ENCODE measurements at regions not wholly inside any gene's neighbourhood (a gene's known extent, or its start where the extent isn't known, plus 50 kb on each side); places are given as distances from the start of the nearest gene placed in this dataset.
A peak's percentile ranks its signal among the peaks of the same experiment; 100 is the strongest.

- Histone ChIP-seq H3K9ac (ENCODE audit: low read depth in 2 of 2, low read length in 2 of 2) (no peak overlapping the region), H3K9me3 (no peaks in the 10 kb centered on the region), H3K4me3 (no peak overlapping the region), H3K4me1 (no peaks in the 10 kb centered on the region), H3K36me3 (no peaks in the 10 kb centered on the region), H3K27ac (no peak overlapping the region), H3K27me3 (no peaks in the 10 kb centered on the region)
- intact Hi-C loops (cut with DNase I): no loop called here
- TF ChIP-seq CTCF (IDR thresholded peaks at IDR 0.05): no peak
- no peak for DNase-seq
Observed at GRCh38 chr5:103472265-103472664, 90.3 kb downstream of the NUDT12 start.

DNA sequence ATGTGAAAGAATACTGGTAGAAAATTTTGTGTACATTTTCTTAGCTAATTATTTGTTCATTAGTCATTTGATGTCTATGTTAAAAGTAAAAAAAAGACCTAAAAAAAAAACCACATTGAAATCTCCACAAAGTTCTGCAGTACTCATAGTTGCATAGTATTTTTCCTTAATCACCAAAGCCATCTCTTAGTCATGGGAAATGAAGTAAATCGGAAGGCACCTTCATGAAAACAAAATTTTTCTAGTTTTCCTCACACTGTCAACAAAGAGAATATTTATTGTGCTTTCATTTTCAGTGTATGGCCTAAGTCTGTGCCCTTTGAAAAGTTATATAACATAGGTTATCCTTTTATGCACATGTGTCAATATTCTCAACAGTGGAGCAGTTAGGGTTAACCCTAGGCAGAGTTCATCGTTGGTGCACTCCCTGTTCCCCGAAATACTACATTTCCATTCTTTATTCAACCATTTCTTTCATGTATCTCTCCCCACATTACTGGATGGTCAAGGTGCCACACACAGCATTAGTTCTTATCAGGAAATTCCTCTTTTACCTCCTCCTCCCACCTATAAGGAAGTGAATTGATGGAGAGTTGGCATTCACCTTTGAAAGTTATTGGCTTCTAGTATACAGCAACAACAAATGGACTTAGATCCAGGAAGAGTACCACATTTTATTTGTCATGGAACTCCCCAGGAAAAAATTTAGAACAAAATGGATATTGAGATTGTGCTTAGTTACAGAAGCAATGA is 93.1 kb downstream of the NUDT12 start:
- Histone ChIP-seq H3K36me3 (no peaks in the 10 kb centered on the region), H3K4me3 (no peak overlapping the region), H3K27ac (peak overlapping the region; percentile 53), H3K9ac (ENCODE audit: low read depth in 2 of 2, low read length in 2 of 2) (no peak overlapping the region), H3K27me3 (no peaks in the 10 kb centered on the region), H3K4me1 (no peaks in the 10 kb centered on the region), H3K9me3 (no peaks in the 10 kb centered on the region)
- TF ChIP-seq CTCF (IDR thresholded peaks at IDR 0.05): no peak
- DNase-seq: peak; percentile 37
- intact Hi-C loops (cut with DNase I): no loop called here

- Histone ChIP-seq H3K4me1 (no peaks in the 10 kb centered on the region), H3K36me3 (no peaks in the 10 kb centered on the region), H3K9ac (ENCODE audit: low read depth in 2 of 2, low read length in 2 of 2) (no peak overlapping the region), H3K27me3 (no peaks in the 10 kb centered on the region), H3K4me3 (no peak overlapping the region), H3K9me3 (no peaks in the 10 kb centered on the region), H3K27ac (no peak overlapping the region)
- no peak for TF ChIP-seq CTCF (IDR thresholded peaks at IDR 0.05)
- intact Hi-C loops (cut with DNase I): no loop called here
- DNase-seq: no peak
Observed at GRCh38 chr5:103467831-103468230, 94.8 kb downstream of the NUDT12 start.

DNA sequence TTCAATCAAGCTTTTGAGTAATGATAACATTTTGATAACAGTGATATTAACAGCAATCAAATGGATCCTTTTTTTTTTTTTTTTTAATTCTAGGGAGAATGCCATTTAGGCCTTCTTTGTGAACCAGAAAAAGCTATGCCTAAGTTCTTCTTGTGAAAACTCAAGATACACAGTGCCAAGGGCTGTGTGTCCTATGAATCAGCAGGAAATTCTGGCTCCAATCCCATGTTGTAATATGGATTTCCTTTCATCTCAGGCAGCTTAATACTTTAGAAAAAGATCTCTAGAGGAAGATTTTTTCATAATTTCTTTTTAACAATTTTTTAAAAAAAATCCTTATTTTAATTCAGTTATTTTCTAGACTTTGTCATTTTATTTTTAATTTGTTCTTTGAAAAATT is 96.1 kb downstream of the NUDT12 start:
- Histone ChIP-seq H3K9ac (ENCODE audit: low read depth in 2 of 2, low read length in 2 of 2) (no peak overlapping the region), H3K4me1 (no peaks in the 10 kb centered on the region), H3K4me3 (no peak overlapping the region), H3K27me3 (no peaks in the 10 kb centered on the region), H3K27ac (no peak overlapping the region), H3K9me3 (no peaks in the 10 kb centered on the region), H3K36me3 (no peaks in the 10 kb centered on the region)
- intact Hi-C loops (cut with DNase I): no loop called here
- DNase-seq: no peak
- TF ChIP-seq CTCF (IDR thresholded peaks at IDR 0.05): no peak

- Histone ChIP-seq H3K27ac (no peak overlapping the region), H3K9me3 (no peaks in the 10 kb centered on the region), H3K9ac (ENCODE audit: low read depth in 2 of 2, low read length in 2 of 2) (no peak overlapping the region), H3K36me3 (no peaks in the 10 kb centered on the region), H3K4me3 (no peak overlapping the region), H3K27me3 (no peaks in the 10 kb centered on the region), H3K4me1 (no peaks in the 10 kb centered on the region)
- DNase-seq: no peak
- intact Hi-C loops (cut with DNase I): no loop called here
- no peak for TF ChIP-seq CTCF (IDR thresholded peaks at IDR 0.05)
Observed at GRCh38 chr5:103465891-103466290, 96.7 kb downstream of the NUDT12 start.
